Large intestine (tissue), 3 donors: ENCODE measurements at regions not wholly inside any gene's neighbourhood (a gene's known extent, or its start where the extent isn't known, plus 50 kb on each side); places are given as distances from the start of the nearest gene placed in this dataset.
A peak's percentile ranks its signal among the peaks of the same experiment; 100 is the strongest.

Experiments used
- DNase-seq, 2 donors: peaks; one replicate each; pipeline versions ENCODE4 v3.0.0 to v3.0.0-alpha.2; 2013
- H3K27ac ChIP-seq: one replicate; pipeline ENCODE4 v1.5.1; 2013; ENCODE audit warnings: low read length
- H3K27me3 ChIP-seq: 2 replicates; pipeline ENCODE4 v1.6.1; 2013; ENCODE audit warnings: low read length; ENCODE audit not compliant: control insufficient read depth, insufficient read depth
- H3K36me3 ChIP-seq: 2 replicates; pipeline ENCODE4 v1.6.1; 2013; ENCODE audit warnings: low read length; ENCODE audit not compliant: control insufficient read depth, insufficient read depth
- H3K4me1 ChIP-seq: one replicate; pipeline ENCODE4 v1.6.1; 2013; ENCODE audit warnings: low read length; ENCODE audit not compliant: control insufficient read depth, insufficient read depth
- H3K4me3 ChIP-seq: one replicate; pipeline ENCODE4 v1.5.1; 2013; ENCODE audit warnings: low read length
- H3K9me3 ChIP-seq: one replicate; pipeline ENCODE4 v1.6.1; 2013; ENCODE audit warnings: mild to moderate bottlenecking, low read depth, low read length, moderate library complexity; ENCODE audit not compliant: control insufficient read depth
- whole genome bisulfite sequencing: methylation state at CpG from one replicate; pipeline ENCODE4 v1.1.5; 2013; ENCODE audit warnings: low lambda C conversion rate; ENCODE audit not compliant: insufficient coverage; 5-methylcytosine and 5-hydroxymethylcytosine counted together

DNA sequence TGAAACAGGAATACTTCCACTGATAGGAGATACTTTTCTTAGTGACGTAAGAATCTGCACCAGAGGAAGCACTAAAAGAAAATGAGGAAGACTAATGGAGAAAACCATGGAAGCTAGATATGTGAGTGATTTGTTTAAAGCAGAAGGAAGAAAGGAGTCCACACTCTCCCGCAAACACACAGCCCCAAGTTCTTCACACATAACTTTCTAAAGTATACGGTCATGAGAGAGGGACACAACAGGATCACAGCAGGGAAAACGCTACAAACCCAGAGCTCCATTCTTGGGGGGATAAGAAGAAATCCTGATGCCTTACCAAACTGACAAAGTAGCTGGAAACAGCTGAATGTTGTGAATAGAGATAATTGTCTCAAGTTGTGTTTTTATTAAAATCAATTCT is 222.2 kb upstream of the TMEM161B start:
- 88% methylated on average over 1 of the region's 4 CpGs for WGBS
- Histone ChIP-seq H3K27ac (no peak overlapping the region), H3K4me1 (no peaks in the 10 kb centered on the region), H3K4me3 (no peak overlapping the region), H3K36me3 (no peaks in the 10 kb centered on the region), H3K9me3 (no peaks in the 10 kb centered on the region), H3K27me3 (no peaks in the 10 kb centered on the region)
- DNase-seq, result no peak

DNA sequence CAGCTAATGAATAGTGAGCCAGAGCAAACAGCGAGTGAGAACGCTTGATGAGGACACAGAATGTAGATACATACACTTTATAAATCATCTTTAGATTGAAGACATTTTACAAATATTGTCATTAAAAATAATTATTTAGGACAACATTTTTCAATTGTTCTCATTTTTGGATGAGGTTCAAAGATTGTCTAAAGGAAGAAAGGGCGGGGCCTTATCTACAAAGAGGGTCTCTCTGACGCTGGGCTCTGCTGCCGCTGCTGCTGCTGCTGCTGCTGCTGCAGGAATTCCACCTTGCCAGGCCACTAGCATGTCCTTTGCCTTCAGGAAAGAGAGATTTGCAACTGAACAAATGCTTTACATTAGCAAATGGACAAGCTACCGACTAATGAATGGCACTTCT is 220.7 kb upstream of the TMEM161B start:
- Histone ChIP-seq H3K36me3 (no peaks in the 10 kb centered on the region), H3K9me3 (no peaks in the 10 kb centered on the region), H3K27me3 (no peaks in the 10 kb centered on the region), H3K4me3 (no peak overlapping the region), H3K27ac (no peak overlapping the region), H3K4me1 (no peaks in the 10 kb centered on the region)
- WGBS, result 58% methylated on average over 3 of the region's 6 CpGs
- no peak for DNase-seq

DNA sequence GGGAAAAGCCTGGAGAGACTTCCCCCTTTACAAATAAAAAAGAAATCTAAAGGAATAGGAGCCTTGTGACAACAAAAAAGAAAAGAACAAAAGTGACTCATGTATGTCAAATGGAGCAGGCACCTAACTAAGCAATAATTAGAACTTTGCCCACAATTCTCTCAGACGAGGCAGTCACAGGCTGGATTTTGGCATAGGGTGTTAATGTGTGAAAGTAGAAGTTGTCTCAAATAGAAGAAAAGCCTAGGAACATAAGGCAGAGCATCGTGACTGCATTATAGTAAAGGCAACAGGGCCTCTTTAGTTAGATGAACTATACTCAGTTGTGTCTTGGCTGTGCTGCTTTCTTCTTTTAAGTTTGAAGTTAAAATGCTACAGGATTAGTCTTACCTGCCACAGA is 219.9 kb upstream of the TMEM161B start:
- 80% methylated on average over 1 of the region's 2 CpGs for WGBS
- H3K36me3 ChIP-seq, result no peaks in the 10 kb centered on the region
- no peaks in the 10 kb centered on the region for H3K4me1 ChIP-seq
- no peaks in the 10 kb centered on the region for H3K9me3 ChIP-seq
- no peak overlapping the region for H3K4me3 ChIP-seq
- no peak for DNase-seq
- no peak overlapping the region for H3K27ac ChIP-seq
- no peaks in the 10 kb centered on the region for H3K27me3 ChIP-seq

DNA sequence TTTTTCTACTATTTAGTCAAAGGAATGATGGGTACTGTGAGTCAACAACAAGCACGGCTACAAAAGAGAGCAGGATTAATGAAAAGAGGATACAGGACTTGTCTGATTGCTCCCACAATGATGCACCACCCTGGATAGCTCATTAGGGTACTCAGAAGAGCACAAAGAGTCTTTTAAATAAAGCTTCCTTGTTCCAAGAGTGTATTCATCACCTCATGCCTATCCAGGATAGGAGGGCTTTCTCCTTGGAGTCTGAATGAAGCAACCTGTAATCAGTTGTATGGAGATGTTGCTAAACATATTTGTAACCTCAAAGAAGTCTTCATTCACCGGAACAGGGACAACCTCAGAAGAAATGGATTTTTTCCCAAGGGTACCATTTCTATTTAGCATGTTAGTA is 219.5 kb upstream of the TMEM161B start:
- Histone ChIP-seq H3K4me1 (no peaks in the 10 kb centered on the region), H3K27ac (no peak overlapping the region), H3K9me3 (no peaks in the 10 kb centered on the region), H3K27me3 (no peaks in the 10 kb centered on the region), H3K4me3 (no peak overlapping the region), H3K36me3 (no peaks in the 10 kb centered on the region)
- WGBS, result no CpG with 5 or more reads among the region's 2 CpGs
- no peak for DNase-seq

DNA sequence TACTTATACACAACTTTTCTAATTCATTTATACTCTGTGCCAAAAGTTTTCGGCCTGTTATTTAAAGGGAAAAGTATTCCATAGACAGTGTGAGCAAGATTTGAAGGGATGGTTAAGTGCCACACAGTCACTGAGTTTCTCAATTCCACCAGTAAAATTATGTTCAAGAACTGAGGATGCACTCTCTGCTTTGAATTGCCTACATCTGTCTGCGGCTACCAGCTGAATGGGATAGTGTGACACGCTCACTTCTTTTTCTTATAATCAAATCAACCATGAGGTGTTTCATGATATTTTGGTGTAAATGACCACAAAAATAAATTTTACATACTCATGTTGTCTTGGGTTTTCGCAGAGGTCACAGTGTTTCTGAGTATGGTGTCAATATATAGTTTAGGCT is 218.4 kb upstream of the TMEM161B start:
- WGBS, result 100% methylated on average over 2 of the region's 4 CpGs
- no peaks in the 10 kb centered on the region for H3K9me3 ChIP-seq
- no peak overlapping the region for H3K4me3 ChIP-seq
- H3K36me3 ChIP-seq, result no peaks in the 10 kb centered on the region
- H3K27me3 ChIP-seq, result no peaks in the 10 kb centered on the region
- DNase-seq, result no peak
- no peak overlapping the region for H3K27ac ChIP-seq
- no peaks in the 10 kb centered on the region for H3K4me1 ChIP-seq

DNA sequence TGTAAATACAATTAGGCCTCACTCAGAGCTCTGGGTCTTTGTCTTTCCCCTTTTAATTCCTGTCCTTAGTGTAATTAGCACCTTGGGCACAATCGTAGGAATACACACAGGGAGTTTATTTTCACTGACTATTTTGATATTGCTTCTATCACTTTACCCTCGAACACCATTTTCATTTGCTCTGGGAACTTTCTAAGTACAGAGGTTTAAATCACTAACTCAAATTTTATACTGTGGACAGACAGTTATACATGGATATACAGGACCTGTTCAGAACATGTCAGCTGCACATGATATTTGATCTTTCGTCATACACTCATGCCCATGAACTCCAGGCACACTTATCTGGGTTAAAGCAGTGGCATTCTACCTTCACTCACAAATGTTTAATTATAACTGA is 217.8 kb upstream of the TMEM161B start:
- WGBS, result 13% methylated on average over 1 of the region's 3 CpGs
- H3K9me3 ChIP-seq, result no peaks in the 10 kb centered on the region
- no peaks in the 10 kb centered on the region for H3K27me3 ChIP-seq
- no peak overlapping the region for H3K27ac ChIP-seq
- no peak overlapping the region for H3K4me3 ChIP-seq
- H3K36me3 ChIP-seq, result no peaks in the 10 kb centered on the region
- no peaks in the 10 kb centered on the region for H3K4me1 ChIP-seq
- no peak for DNase-seq

DNA sequence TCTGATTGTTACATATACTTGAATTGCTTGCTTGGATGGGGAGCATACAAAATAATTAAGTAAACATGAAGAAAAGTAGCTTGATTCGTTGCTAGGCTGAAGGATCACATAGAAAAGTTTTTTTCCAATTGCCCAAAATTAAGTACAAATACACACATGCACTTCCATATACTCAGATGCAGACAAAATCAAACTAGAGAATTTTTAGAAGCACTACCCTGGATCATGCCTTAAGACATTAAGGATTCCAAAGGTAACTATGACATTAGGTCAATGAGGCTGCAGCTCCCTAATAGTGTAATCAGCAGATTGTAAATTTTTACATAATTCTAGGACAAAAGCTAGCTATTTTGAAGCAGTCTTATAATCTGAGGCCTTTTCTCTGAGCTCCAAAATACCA is 216.9 kb upstream of the TMEM161B start:
- Histone ChIP-seq H3K27me3 (no peaks in the 10 kb centered on the region), H3K9me3 (no peaks in the 10 kb centered on the region), H3K4me1 (no peaks in the 10 kb centered on the region), H3K27ac (no peak overlapping the region), H3K36me3 (no peaks in the 10 kb centered on the region), H3K4me3 (no peak overlapping the region)
- DNase-seq, result no peak
- no CpG with 5 or more reads among the region's 1 CpG for WGBS

DNA sequence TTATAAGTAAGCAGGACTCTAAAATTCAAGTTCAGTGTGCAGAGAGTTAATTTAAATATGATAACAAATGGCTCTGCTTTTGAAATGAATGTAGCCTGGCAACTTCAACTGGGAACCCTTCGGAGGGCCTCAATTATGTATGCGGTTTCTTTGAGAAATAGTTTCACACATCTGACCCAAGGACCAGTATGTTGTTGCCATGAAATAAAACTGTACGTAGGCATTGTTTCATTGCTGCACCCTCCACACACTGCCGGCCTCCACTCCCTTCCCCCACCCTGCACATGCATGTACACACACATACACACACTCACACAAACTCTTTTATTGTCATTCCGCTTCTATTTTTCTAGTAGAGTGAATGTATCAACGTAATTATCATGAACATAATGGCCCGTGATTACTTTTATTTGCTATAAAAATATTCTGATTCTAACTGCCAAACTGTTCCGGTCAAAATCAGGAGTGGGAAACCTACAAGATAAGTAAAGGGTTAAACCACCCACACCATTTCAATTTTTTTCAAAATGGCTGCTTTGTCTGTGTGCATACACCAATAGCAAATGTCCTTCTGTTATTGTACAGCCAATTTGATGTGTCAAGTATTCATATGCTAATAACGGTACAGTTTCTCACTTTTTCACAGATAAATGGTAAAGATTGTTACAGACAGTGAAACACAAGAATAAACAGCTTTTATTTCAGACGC is 215.5 kb upstream of the TMEM161B start:
- 88% methylated on average over 5 of the region's 10 CpGs for WGBS
- Histone ChIP-seq H3K27me3 (no peaks in the 10 kb centered on the region), H3K36me3 (no peaks in the 10 kb centered on the region), H3K27ac (no peak overlapping the region), H3K4me1 (no peaks in the 10 kb centered on the region), H3K9me3 (no peaks in the 10 kb centered on the region), H3K4me3 (no peak overlapping the region)
- no peak for DNase-seq

DNA sequence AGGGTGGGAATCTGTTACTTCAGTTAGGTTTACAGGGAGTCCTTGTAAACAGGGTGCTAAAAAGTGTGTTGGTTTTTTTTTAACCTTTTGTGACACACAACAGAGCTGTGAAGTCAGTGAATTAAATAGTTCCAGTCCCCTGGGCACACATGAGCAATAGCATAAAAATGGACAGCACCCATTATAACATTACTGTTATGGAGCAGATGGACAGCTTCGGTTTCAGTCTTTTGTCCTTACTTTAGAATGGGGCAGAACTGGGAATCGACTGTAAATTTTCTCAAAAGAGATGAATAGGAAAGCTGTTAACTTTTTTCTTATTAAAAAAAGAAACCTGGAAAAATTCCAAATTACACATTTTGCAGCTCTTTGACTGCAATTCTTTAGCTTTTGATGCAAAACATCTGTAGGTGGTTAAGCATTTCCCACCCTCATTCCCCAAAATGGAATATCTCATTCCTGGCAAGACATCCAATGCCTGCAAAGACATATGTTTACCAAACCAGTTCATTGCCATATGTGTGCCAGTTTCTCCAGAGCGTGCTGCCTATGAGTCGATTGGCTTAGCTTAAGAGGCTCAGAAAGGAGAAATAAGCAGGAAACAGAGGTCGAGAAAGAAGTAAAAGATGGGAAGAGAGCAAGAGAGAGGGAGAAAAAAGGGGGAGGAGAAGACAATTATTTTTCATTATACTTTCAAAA is 212.3 kb upstream of the TMEM161B start:
- DNase-seq, result no peak
- no peaks in the 10 kb centered on the region for H3K27me3 ChIP-seq
- WGBS, result 54% methylated on average over 4 of the region's 5 CpGs
- no peaks in the 10 kb centered on the region for H3K4me1 ChIP-seq
- H3K27ac ChIP-seq, result no peak overlapping the region
- H3K9me3 ChIP-seq, result no peaks in the 10 kb centered on the region
- no peaks in the 10 kb centered on the region for H3K36me3 ChIP-seq
- no peak overlapping the region for H3K4me3 ChIP-seq

DNA sequence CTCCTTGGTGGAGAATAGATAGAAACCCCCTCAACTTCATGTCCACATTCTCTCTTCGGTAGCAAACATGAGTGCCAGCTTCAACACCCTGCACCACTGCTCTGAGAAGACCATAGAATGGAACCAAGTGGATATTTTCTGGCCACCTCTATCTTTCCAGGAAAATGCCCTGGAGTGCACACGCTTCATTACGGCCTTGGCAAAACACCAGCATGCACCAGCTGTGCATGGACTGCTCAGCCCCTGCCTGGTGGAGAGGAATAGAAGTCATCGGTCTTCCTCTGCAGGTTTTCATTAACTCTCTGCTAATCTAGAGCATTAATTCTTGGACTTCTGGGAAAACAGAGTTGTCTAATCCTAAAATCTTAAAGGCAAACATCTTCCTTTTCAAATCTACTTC is 211.6 kb upstream of the TMEM161B start:
- no peaks in the 10 kb centered on the region for H3K9me3 ChIP-seq
- no peak overlapping the region for H3K4me3 ChIP-seq
- no peaks in the 10 kb centered on the region for H3K4me1 ChIP-seq
- no peaks in the 10 kb centered on the region for H3K36me3 ChIP-seq
- no CpG with 5 or more reads among the region's 4 CpGs for WGBS
- DNase-seq, result no peak
- no peak overlapping the region for H3K27ac ChIP-seq
- H3K27me3 ChIP-seq, result no peaks in the 10 kb centered on the region

DNA sequence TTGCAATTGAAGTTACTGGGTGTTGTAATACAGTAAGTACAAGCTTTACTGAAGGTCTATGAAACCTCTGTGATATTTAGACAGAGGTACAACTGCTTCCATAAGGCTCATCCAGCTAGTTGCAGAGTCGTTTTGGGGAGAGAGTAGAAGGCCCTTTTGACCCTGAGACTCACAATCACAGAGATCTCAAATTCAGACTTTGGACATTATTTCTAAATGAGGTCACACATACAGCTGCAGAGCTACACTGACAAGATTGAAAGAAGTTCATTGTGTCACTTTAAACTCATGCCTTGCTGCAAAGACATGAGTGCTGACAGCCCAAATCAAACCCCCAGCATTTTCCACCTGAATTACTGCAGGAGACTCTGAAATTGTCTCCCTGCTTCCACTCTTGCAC is 205.9 kb upstream of the TMEM161B start:
- no peak overlapping the region for H3K4me3 ChIP-seq
- peaks cover 8% of the 10 kb centered on the region for H3K4me1 ChIP-seq
- no peaks in the 10 kb centered on the region for H3K9me3 ChIP-seq
- no CpG with 5 or more reads among the region's 1 CpG for WGBS
- no peaks in the 10 kb centered on the region for H3K36me3 ChIP-seq
- no peaks in the 10 kb centered on the region for H3K27me3 ChIP-seq
- DNase-seq, result peak; percentile 36 to 66
- H3K27ac ChIP-seq, result no peak overlapping the region
